Neural progenitor cell (in vitro differentiated cells): ENCODE measurements at regions not wholly inside any gene's neighbourhood (a gene's known extent, or its start where the extent isn't known, plus 50 kb on each side); places are given as distances from the start of the nearest gene placed in this dataset.

ENCODE experiments used
- CTCF ChIP-seq: fragments of 200-600 bp; sonication (generic); IDR thresholded peaks from 2 replicates; pipeline ENCODE4 v1.5.1; 2017; ENCODE audit warnings: antibody characterized with exemption, mild to moderate bottlenecking
- EZH2 ChIP-seq: fragments of 200-600 bp; sonication (generic); IDR thresholded peaks from 2 replicates; pipeline ENCODE4 v1.6.1; 2017; ENCODE audit warnings: antibody characterized with exemption, mild to moderate bottlenecking, moderate library complexity
- EZH2phosphoT487 ChIP-seq: fragments of 200-600 bp; sonication (generic); IDR thresholded peaks from 2 replicates; pipeline ENCODE4 v1.6.1; 2017; ENCODE audit warnings: antibody characterized with exemption

- no peak for TF ChIP-seq EZH2
- TF ChIP-seq CTCF: no peak
- no peak for TF ChIP-seq EZH2phosphoT487
Observed at GRCh38 chr5:51202161-51202560, 181.1 kb upstream of the ISL1 start.
